HG02973 (cell line): ENCODE measurements at regions not wholly inside any gene's neighbourhood (a gene's known extent, or its start where the extent isn't known, plus 50 kb on each side); places are given as distances from the start of the nearest gene placed in this dataset.

ENCODE experiments used
- ATAC-seq: cut with Tn5 transposase; IDR thresholded peaks from one replicate; pipeline ENCODE4 v1.9.1; 2021; ENCODE audit warnings: moderate library complexity; ENCODE audit not compliant: unreplicated experiment

- no peak for ATAC-seq
Observed at GRCh38 chr1:106681939-106682522, 374.4 kb upstream of the PRMT6 start.

- no peak for ATAC-seq
Observed at GRCh38 chr1:106688446-106688845, 368.0 kb upstream of the PRMT6 start.

GRCh38 chr1:106698660-106699059 lies 357.8 kb upstream of the PRMT6 start:
- no peak for ATAC-seq

- no peak for ATAC-seq
Observed at GRCh38 chr1:106699433-106699832, 357.0 kb upstream of the PRMT6 start.

- no peak for ATAC-seq
Observed at GRCh38 chr1:106700211-106700610, 356.3 kb upstream of the PRMT6 start.

- no peak for ATAC-seq
Observed at GRCh38 chr1:106705971-106706370, 350.5 kb upstream of the PRMT6 start.

GRCh38 chr1:106717591-106717990 lies 338.9 kb upstream of the PRMT6 start:
- ATAC-seq: no peak

GRCh38 chr1:106721790-106722189 lies 334.7 kb upstream of the PRMT6 start:
- no peak for ATAC-seq

- no peak for ATAC-seq
Observed at GRCh38 chr1:106722466-106722865, 334.0 kb upstream of the PRMT6 start.

GRCh38 chr1:106727171-106727570 lies 329.3 kb upstream of the PRMT6 start:
- ATAC-seq: no peak

- ATAC-seq: no peak
Observed at GRCh38 chr1:106746448-106747085, 309.9 kb upstream of the PRMT6 start.

- ATAC-seq: no peak
Observed at GRCh38 chr1:106747232-106747631, 309.2 kb upstream of the PRMT6 start.

GRCh38 chr1:106747791-106748190 lies 308.7 kb upstream of the PRMT6 start:
- no peak for ATAC-seq

GRCh38 chr1:106748606-106749005 lies 307.9 kb upstream of the PRMT6 start:
- ATAC-seq: no peak

- ATAC-seq: no peak
Observed at GRCh38 chr1:106749491-106749890, 307.0 kb upstream of the PRMT6 start.

GRCh38 chr1:106749906-106750305 lies 306.6 kb upstream of the PRMT6 start:
- no peak for ATAC-seq

GRCh38 chr1:106751002-106751401 lies 305.5 kb upstream of the PRMT6 start:
- no peak for ATAC-seq

GRCh38 chr1:106753066-106753465 lies 303.4 kb upstream of the PRMT6 start:
- no peak for ATAC-seq

GRCh38 chr1:106754957-106755356 lies 301.5 kb upstream of the PRMT6 start:
- no peak for ATAC-seq

GRCh38 chr1:106755682-106756406 lies 300.6 kb upstream of the PRMT6 start:
- no peak for ATAC-seq

- ATAC-seq: no peak
Observed at GRCh38 chr1:106756752-106757151, 299.7 kb upstream of the PRMT6 start.

- no peak for ATAC-seq
Observed at GRCh38 chr1:106768077-106768476, 288.4 kb upstream of the PRMT6 start.
